SH-SY5Y (cell line): ENCODE measurements at regions not wholly inside any gene's neighbourhood (a gene's known extent, or its start where the extent isn't known, plus 50 kb on each side); places are given as distances from the start of the nearest gene placed in this dataset.

Source experiments
- GATA2 ChIP-seq: IDR thresholded peaks from 2 replicates; pipeline ENCODE4 v1.6.1; 2011; ENCODE audit warnings: mild to moderate bottlenecking, low read depth, low read length
- GATA3 ChIP-seq: IDR thresholded peaks from 2 replicates; pipeline ENCODE4 v1.6.1; 2011; ENCODE audit warnings: low read depth, mild to moderate bottlenecking, low read length, moderate library complexity

DNA sequence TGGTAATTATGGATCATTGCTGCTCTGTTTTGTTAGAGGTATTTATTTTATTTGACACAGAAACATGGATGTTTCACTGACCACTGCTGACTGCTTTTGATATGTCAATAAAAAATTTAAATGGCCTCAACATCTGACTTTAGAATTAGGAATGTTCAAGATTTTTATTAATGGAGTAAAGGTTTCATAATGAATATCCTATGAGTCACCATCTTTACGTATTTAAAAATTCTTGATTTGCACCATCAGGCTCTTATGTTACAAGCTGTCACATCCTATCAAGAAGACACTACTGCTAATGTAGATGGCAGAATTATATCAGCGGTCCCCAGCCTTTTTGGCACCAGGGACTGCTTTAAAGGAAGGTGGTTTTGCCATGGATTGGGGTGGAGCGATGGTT, 578.7 kb upstream of the NRP1 start:
- TF ChIP-seq GATA2 (no peak), GATA3 (no peak)
